MCF 10A (cell line): ENCODE measurements at regions not wholly inside any gene's neighbourhood (a gene's known extent, or its start where the extent isn't known, plus 50 kb on each side); places are given as distances from the start of the nearest gene placed in this dataset.

Experiments
- BruUV-seq: library from RNA; stranded (reverse); fragments of 400-500 nt; replicated peaks from 2 replicates; lab custom pipeline; 2021; lab: Mats Ljungman, UMichigan
- CTCF ChIA-PET: fragments of 300-600 bp; sonication (Branson Sonifier 250); formaldehyde crosslinking; extraction: SDS; loops from one replicate; lab custom pipeline; 2021; ENCODE audit warnings: antibody characterized with exemption, inconsistent platforms; lab: Yijun Ruan, JAX
- POLR2A ChIA-PET: fragments of 300-600, 350-650 bp; sonication (Branson Sonifier 250); formaldehyde crosslinking; extraction: SDS; loops from one replicate; lab custom pipeline; 2020; ENCODE audit warnings: antibody characterized with exemption, inconsistent platforms; lab: Yijun Ruan, JAX
- DNase-seq: peaks from one replicate; pipeline ENCODE4 v3.0.0-alpha.2; 2018; ENCODE audit not compliant: unreplicated experiment
- H3K27ac Mint-ChIP-seq: one replicate; pipeline ENCODE4 v1.8.0; 2022; ENCODE audit warnings: mild to moderate bottlenecking, low read depth, mixed read lengths; ENCODE audit not compliant: unreplicated experiment
- H3K27me3 Mint-ChIP-seq: one replicate; pipeline ENCODE4 v1.8.0; 2022; ENCODE audit warnings: mixed read lengths; ENCODE audit not compliant: insufficient read depth, unreplicated experiment
- H3K36me3 Mint-ChIP-seq: one replicate; pipeline ENCODE4 v1.8.0; 2022; ENCODE audit warnings: mild to moderate bottlenecking, moderate library complexity, mixed read lengths; ENCODE audit not compliant: insufficient read depth, unreplicated experiment
- H3K4me1 Mint-ChIP-seq: one replicate; pipeline ENCODE4 v1.8.0; 2022; ENCODE audit warnings: mixed read lengths; ENCODE audit not compliant: insufficient read depth, unreplicated experiment
- H3K4me3 Mint-ChIP-seq: one replicate; pipeline ENCODE4 v1.8.0; 2022; ENCODE audit warnings: mild to moderate bottlenecking, moderate library complexity, mixed read lengths; ENCODE audit not compliant: unreplicated experiment
- H3K9me3 Mint-ChIP-seq: one replicate; pipeline ENCODE4 v1.8.0; 2022; ENCODE audit warnings: mixed read lengths; ENCODE audit not compliant: unreplicated experiment
- CTCF ChIP-seq: fragments of 200-600 bp; IDR thresholded peaks from one replicate; pipeline ENCODE4 v1.8.0; 2022; ENCODE audit warnings: antibody characterized with exemption, mild to moderate bottlenecking; ENCODE audit not compliant: unreplicated experiment
- intact Hi-C: fragments of 100-400 bp; cut with micrococcal nuclease; formaldehyde crosslinking; loops from 2 replicates; pipeline ENCODE4 v1.14.1; 2022

- H3K9me3 Mint-ChIP-seq, result no peaks in the 10 kb centered on the region
- H3K27ac Mint-ChIP-seq, result no peak overlapping the region
- no TSS peak for BruUV-seq
- CTCF ChIA-PET, result interaction anchor here (0.7 kb wide), 1 partner anchor 1113 kb away, joined by 3 read pairs; no protein-coding TSS in a partner anchor
- DNase-seq, result no peak
- POLR2A ChIA-PET, result interaction anchor here (0.7 to 1.9 kb wide), 2 partner anchors 10 to 364 kb away, joined by 3 to 6 read pairs; no protein-coding TSS in a partner anchor
- intact Hi-C loops, result no loop called here
- no peak for TF ChIP-seq CTCF
- no peaks in the 10 kb centered on the region for H3K27me3 Mint-ChIP-seq
- H3K4me1 Mint-ChIP-seq, result no peaks in the 10 kb centered on the region
- H3K36me3 Mint-ChIP-seq, result no peaks in the 10 kb centered on the region
- H3K4me3 Mint-ChIP-seq, result no peak overlapping the region
Observed at GRCh38 chr1:238596703-238597102, 706.0 kb upstream of the ZP4 start.

- Mint-ChIP-seq H3K4me3 (no peak overlapping the region), H3K27ac (no peak overlapping the region), H3K27me3 (no peaks in the 10 kb centered on the region), H3K4me1 (no peaks in the 10 kb centered on the region), H3K9me3 (no peaks in the 10 kb centered on the region), H3K36me3 (no peaks in the 10 kb centered on the region)
- BruUV-seq, result no TSS peak
- ChIA-PET POLR2A (interaction anchor here (2.6 kb wide), 1 partner anchor 14 kb away, joined by 7 read pairs; no protein-coding TSS in a partner anchor), CTCF (interaction anchor here (0.9 kb wide), 1 partner anchor 14 kb away, joined by 3 read pairs; no protein-coding TSS in a partner anchor)
- TF ChIP-seq CTCF, result no peak
- no peak for DNase-seq
- intact Hi-C loops, result no loop called here
Observed at GRCh38 chr1:238592621-238593020, 701.9 kb upstream of the ZP4 start.

- no peak for DNase-seq
- Mint-ChIP-seq H3K4me3 (no peak overlapping the region), H3K4me1 (no peaks in the 10 kb centered on the region), H3K27me3 (no peaks in the 10 kb centered on the region), H3K36me3 (no peaks in the 10 kb centered on the region), H3K9me3 (no peaks in the 10 kb centered on the region), H3K27ac (no peak overlapping the region)
- intact Hi-C loops, result no loop called here
- BruUV-seq, result no TSS peak
- ChIA-PET POLR2A (interaction anchor here (2.6 kb wide), 1 partner anchor 17 kb away, joined by 7 read pairs; no protein-coding TSS in a partner anchor), CTCF (interaction anchor here (0.5 kb wide), 1 partner anchor 587 kb away, joined by 3 read pairs; no protein-coding TSS in a partner anchor)
- TF ChIP-seq CTCF, result no peak
Observed at GRCh38 chr1:238589843-238590435, 699.2 kb upstream of the ZP4 start.

- intact Hi-C loops, result no loop called here
Observed at GRCh38 chr1:238582816-238583215, 692.1 kb upstream of the ZP4 start.

More at GRCh38 chr1:238582816-238583215, 692.1 kb upstream of the ZP4 start:
- H3K4me3 Mint-ChIP-seq, result no peak overlapping the region
- no peak for TF ChIP-seq CTCF
- ChIA-PET CTCF (interaction anchor here (0.6 to 1.6 kb wide), 5 partner anchors 14 to 776 kb away, joined by 3 to 4 read pairs (median 3); no protein-coding TSS in a partner anchor), POLR2A (interaction anchor here (0.6 kb wide), 2 partner anchors 9 to 24 kb away, joined by 3 read pairs; no protein-coding TSS in a partner anchor)
- peak; percentile 75 for DNase-seq
- no TSS peak for BruUV-seq
- no peaks in the 10 kb centered on the region for H3K36me3 Mint-ChIP-seq
- H3K4me1 Mint-ChIP-seq, result peaks cover 13% of the 10 kb centered on the region
- H3K27ac Mint-ChIP-seq, result no peak overlapping the region
- no peaks in the 10 kb centered on the region for H3K27me3 Mint-ChIP-seq
- H3K9me3 Mint-ChIP-seq, result peaks cover 7% of the 10 kb centered on the region
